ENCODE measurements at regions not wholly inside any gene's neighbourhood (a gene's known extent, or its start where the extent isn't known, plus 50 kb on each side); places are given as distances from the start of the nearest gene placed in this dataset.

DNA sequence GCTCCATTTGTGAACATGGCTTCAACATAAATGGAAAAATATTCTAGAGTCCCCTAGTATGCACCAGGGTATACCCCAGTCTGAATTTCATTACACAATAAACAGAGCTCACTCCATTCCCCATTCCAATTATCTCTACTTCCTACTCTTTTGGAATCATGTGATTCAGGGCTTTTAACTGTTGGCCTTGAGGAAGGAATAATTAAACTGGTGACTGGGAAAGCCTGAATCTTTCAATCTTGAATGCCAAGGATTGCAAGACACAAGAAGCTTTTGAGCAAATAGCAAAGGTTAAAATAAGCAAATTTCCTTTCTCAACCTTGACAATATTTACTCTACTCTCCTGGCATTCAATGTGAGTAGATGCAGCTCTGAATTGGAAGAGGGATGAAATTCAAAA is 77.5 kb upstream of the INPP4B start:
- ATAC-seq (no peak), FAIRE-seq (no peak), DNase-seq (ENCODE audit: low spot score) (no peak)
- TF ChIP-seq ZNF260 (CRISPR knock-in tag; IDR thresholded peaks at IDR 0.05; ENCODE audit: borderline replicate concordance, low read depth) (no peak), ZNF749 (CRISPR knock-in tag; IDR thresholded peaks at IDR 0.05; ENCODE audit: borderline replicate concordance) (no peak), ZXDC (CRISPR knock-in tag; IDR thresholded peaks at IDR 0.05) (no peak), POGK (CRISPR knock-in tag; conservative IDR thresholded peaks at IDR 0.05) (no peak), ZNF737 (CRISPR knock-in tag; IDR thresholded peaks at IDR 0.05; ENCODE audit: borderline replicate concordance) (no peak), ELF1 (CRISPR knock-in tag; IDR thresholded peaks at IDR 0.05) (no peak)
- no peaks in the 10 kb centered on the region for H3K9me3 ChIP-seq (ENCODE audit: low read length)
- H3K9ac ChIP-seq (ENCODE audit: insufficient read depth, low read depth, low read length) = no peak overlapping the region
- BruUV-seq (replicated peaks) = no TSS peak
- H3K4me1 ChIP-seq (ENCODE audit: insufficient read depth, low read length) = no peaks in the 10 kb centered on the region
- H3K36me3 ChIP-seq (replicated peaks in 1 of 2; ENCODE audit: control insufficient read depth in 1 of 2, insufficient read depth in 2 of 2, low read length in 2 of 2) = no peaks in the 10 kb centered on the region
- H3K4me2 ChIP-seq (ENCODE audit: low read depth, low read length) = no peak overlapping the region
- ChIA-PET POLR2A (no interaction called here), CTCF (ENCODE audit: low intra/inter-chr PET ratio, low total read pairs) (no interaction called here)
- intact Hi-C loops (cut with micrococcal nuclease; ENCODE audit: unreplicated experiment) (no loop called here), in situ Hi-C loops (cut with HindIII; ENCODE audit: extremely low pct_ligation_motif_present, low pct_unique_long_range_greater_than_20kb) (no loop called here)
- no peaks in the 10 kb centered on the region for H4K20me1 ChIP-seq (ENCODE audit: insufficient read depth, low read length)
- no peak overlapping the region for H3K4me3 ChIP-seq (replicated peaks in 1 of 3; ENCODE audit: insufficient read depth in 1 of 3, low read depth in 2 of 3, low read length in 3 of 3)
- H3K79me2 ChIP-seq (ENCODE audit: insufficient read depth, low read length) = no peaks in the 10 kb centered on the region
- H3K27ac ChIP-seq (ENCODE audit: extremely low read length, insufficient read depth, low read length) = no peak overlapping the region
- H3K27me3 ChIP-seq (ENCODE audit: control insufficient read depth in 1 of 2, insufficient read depth in 2 of 2, low read length in 2 of 2) = 0 out of 5 replicates have a peak, but pooled peaks cover 0 to 1% of the 10 kb centered on the region in 2 experiments
- no peak overlapping the region for H2AFZ ChIP-seq (ENCODE audit: low read length)
